ENCODE measurements at regions not wholly inside any gene's neighbourhood (a gene's known extent, or its start where the extent isn't known, plus 50 kb on each side); places are given as distances from the start of the nearest gene placed in this dataset.

- no peak for DNase-seq (ENCODE audit: low read depth, low spot score)
Observed at GRCh38 chr9:129344641-129345495, 166.8 kb upstream of the IER5L start.

- no peak for DNase-seq (ENCODE audit: low read depth, low spot score)
Observed at GRCh38 chr9:129343424-129344375, 165.6 kb upstream of the IER5L start.

GRCh38 chr9:129342591-129343423 is 164.7 kb upstream of the IER5L start:
- no peak for DNase-seq (ENCODE audit: low read depth, low spot score)

- no peak for DNase-seq (ENCODE audit: low read depth, low spot score)
Observed at GRCh38 chr9:129341987-129342348, 163.9 kb upstream of the IER5L start.

GRCh38 chr9:129341171-129341986 is 163.3 kb upstream of the IER5L start:
- DNase-seq (ENCODE audit: low read depth, low spot score) = no peak

GRCh38 chr9:129340427-129341170 is 162.5 kb upstream of the IER5L start:
- no peak for DNase-seq (ENCODE audit: low read depth, low spot score)

GRCh38 chr9:129339539-129340157 is 161.6 kb upstream of the IER5L start:
- DNase-seq (ENCODE audit: low read depth, low spot score) = no peak

- no peak for DNase-seq (ENCODE audit: low read depth, low spot score)
Observed at GRCh38 chr9:129338724-129339430, 160.8 kb upstream of the IER5L start.

GRCh38 chr9:129337336-129338140 is 159.5 kb upstream of the IER5L start:
- DNase-seq (ENCODE audit: low read depth, low spot score) = no peak

- no peak for DNase-seq (ENCODE audit: low read depth, low spot score)
Observed at GRCh38 chr9:129336601-129337331, 158.7 kb upstream of the IER5L start.

- no peak for DNase-seq (ENCODE audit: low read depth, low spot score)
Observed at GRCh38 chr9:129336130-129336528, 158.1 kb upstream of the IER5L start.

- no peak for DNase-seq (ENCODE audit: low read depth, low spot score)
Observed at GRCh38 chr9:129335464-129336129, 157.5 kb upstream of the IER5L start.

GRCh38 chr9:129334105-129334935 is 156.3 kb upstream of the IER5L start:
- DNase-seq (ENCODE audit: low read depth, low spot score) = no peak

GRCh38 chr9:129333617-129334104 is 155.6 kb upstream of the IER5L start:
- no peak for DNase-seq (ENCODE audit: low read depth, low spot score)

- DNase-seq (ENCODE audit: low read depth, low spot score) = no peak
Observed at GRCh38 chr9:129332581-129332980, 154.5 kb upstream of the IER5L start.

Data from pulmonary artery endothelial cell (primary cell).